GM18507 (cell line): ENCODE measurements at regions not wholly inside any gene's neighbourhood (a gene's known extent, or its start where the extent isn't known, plus 50 kb on each side); places are given as distances from the start of the nearest gene placed in this dataset.
A peak's percentile ranks its signal among the peaks of the same experiment; 100 is the strongest.
"Not testable (repeated sequence)": the region's sequence is repeated elsewhere in the genome, so short reads cannot be mapped to it uniquely, and the experiment has no call there.

Source experiments
- DNase-seq: peaks from one replicate; pipeline ENCODE4 v3.0.0; 2011; ENCODE audit warnings: low read depth; ENCODE audit not compliant: insufficient read length; ENCODE audit errors: extremely low spot score
- FAIRE-seq: peaks from 2 replicates; lab custom pipeline; 2011; peaks lifted over from hg19 to GRCh38; lab: Jason Lieb, UNC

DNA sequence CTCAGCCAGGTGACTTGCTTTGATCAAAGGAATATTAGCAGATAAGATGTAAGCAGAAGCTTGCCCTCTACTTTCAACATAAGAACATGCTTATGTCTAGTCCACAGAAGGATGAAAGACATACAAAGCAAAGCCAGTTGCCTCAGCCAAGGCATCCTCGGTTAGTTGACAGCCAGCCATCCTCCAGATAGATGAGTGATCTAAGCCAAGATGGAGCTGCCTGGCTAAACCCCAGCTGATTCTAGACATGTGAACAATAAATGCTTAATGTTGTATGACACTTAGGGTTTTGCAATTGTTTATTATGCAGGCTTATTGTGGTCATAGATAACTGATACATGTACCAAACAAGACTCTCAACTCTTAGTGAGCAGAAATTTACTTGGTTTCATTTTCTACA is 157.6 kb upstream of the TMTC2 start:
- DNase-seq (no peak), FAIRE-seq (peak; percentile 35)

DNA sequence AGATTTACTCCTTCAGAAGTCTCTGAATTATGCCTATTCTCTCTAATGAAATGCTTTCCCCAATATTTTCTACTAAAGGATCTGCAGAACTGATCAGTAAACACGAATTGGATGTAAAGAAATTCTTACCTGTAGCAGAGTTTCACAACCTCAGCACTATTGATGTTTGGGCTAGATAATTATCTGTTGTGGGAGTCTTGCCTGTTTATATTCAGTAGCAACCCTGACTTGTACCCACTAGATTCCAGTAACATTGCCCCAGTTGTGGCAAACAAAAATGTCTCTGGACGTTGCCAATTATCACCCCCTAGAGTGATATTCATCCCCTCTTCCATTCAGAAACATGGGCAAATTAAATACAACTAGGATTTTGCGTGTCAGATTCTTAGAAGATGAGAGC is 156.8 kb upstream of the TMTC2 start:
- no peak for DNase-seq
- no peak for FAIRE-seq

DNA sequence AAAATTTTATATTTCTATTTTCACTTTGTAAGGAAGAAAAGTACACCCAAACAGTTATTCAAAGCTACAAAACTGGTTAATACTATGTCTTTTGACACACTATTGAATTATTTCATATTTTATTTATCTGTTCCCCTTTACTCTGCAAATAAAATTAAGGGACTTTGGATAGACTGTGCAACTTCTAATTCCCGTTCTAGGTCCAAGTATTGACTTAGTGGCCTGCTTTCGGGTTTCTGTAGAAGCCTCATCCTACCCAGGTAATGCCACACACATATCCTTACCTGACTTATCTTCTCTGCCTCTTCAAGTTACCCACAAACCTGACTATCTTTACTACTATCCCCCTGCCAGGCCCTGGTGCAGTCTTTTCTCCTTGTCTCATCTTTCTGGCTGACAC is 156.3 kb upstream of the TMTC2 start:
- no peak for DNase-seq
- no peak for FAIRE-seq

DNA sequence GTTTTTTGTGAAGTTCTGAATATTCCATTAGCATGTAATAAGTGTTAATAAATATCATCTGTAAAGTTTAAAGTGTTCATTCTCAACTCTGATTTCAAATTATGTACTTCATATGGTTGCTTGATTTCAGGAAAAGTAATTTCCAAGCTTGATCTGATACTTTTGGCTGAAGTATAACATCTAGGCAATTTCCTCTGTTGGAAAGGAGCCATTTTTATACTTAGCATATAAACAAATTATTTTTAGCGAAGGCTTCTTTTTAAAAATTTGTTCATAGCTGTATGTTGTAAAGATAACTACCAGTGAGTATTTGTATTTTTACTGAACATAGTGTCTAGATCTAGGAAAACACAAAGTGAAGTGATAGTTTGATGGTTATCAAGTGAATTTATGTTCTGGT is 153.4 kb upstream of the TMTC2 start:
- DNase-seq, result no peak
- no peak for FAIRE-seq

DNA sequence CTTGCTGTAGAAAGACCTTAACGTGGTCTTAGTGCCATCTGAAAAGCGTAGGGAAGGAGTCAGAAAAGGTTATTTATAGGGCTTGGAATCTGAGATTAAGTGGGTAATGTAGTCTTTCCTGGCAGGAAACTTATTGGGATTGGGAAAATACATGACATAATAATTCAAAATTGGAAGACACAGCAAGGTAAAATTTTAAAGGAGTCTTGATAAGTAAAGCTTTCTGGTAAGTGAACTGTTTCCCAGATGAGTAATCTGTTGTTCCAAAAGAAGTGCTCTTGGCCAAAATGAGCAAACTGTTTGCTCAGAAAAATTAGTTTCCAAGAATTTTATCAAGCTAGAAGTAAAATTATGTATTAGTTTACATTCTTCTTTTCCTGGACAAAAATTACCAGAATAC is 149.3 kb upstream of the TMTC2 start:
- FAIRE-seq (no peak), DNase-seq (no peak)

DNA sequence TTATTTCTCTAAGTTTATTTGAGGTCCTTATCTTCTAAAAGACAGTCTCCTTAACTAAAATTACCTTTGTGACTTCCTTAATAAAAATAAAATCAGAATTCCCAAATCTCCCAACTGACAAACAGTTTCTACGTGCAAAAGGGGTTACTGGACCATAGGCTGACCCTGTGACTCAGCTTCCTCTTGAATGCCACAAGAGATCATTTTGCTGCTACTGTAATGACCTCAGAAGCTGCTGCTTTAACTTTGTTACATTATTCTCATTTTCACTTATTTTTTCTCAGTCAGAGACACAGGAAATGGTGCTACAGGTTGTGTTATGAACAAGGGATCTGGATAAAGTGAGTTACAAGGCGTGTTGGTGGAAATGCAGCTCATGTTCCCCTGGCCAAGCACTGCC is 132.2 kb upstream of the TMTC2 start:
- peak; percentile 31 for FAIRE-seq
- DNase-seq, result no peak

DNA sequence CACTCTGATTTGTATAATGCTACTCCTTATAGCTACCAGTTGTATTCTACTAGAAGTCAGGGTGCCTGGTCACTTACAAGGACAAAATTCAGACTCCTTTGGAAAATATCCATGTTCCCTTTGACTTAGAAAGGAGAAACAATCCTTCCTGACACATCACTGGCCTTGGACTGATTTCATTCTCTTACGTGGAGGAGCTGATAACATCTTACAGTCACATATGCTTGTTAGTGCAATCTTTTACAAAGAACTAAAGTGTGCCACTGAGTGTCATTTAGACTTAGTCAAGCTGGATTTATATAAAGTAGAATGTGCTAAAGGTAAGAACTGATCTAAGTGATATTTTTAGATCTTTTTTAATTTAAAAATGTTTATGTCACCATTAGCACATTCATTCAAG is 131.0 kb upstream of the TMTC2 start:
- no peak for DNase-seq

DNA sequence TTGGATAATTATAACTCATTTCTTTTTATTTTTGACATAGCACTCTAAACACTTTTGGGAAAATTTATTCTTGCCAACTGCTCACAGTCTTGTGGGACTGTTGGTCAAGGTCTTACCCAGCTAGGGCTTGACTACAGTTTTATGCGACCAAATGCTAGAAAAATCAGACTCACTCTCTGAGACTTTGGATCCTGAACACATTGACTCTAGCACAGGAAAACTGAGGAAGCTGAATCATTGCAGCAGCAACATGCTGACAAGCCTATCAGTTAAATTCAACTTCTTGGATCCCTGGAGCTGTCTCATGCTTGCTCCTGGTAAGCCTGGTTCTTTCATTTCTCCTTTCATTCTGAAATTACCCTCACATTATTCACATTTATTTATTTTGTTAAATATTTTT is 120.7 kb upstream of the TMTC2 start:
- FAIRE-seq (no peak), DNase-seq (no peak)

More for the DNA sequence above, 131.0 kb upstream of the TMTC2 start:
- FAIRE-seq, result no peak

DNA sequence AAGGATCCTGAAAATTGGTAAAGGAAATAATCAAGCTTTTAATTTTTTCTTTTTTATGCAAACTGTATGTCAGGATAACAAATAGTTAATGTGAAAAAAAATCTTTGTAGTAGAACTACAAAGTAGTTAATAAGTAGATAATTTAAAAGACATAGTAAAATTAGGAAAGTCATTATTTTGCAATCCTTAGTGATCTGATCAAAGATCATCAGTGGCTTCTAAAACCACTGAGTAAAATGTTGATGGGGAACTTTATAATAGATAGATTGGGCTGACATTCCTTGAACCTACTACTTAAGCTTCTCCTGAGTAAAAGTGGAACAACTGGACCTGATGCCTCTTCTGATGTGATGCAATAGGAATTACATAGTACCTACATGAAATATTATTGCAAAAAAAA is 119.0 kb upstream of the TMTC2 start:
- FAIRE-seq, result no peak
- DNase-seq, result no peak

DNA sequence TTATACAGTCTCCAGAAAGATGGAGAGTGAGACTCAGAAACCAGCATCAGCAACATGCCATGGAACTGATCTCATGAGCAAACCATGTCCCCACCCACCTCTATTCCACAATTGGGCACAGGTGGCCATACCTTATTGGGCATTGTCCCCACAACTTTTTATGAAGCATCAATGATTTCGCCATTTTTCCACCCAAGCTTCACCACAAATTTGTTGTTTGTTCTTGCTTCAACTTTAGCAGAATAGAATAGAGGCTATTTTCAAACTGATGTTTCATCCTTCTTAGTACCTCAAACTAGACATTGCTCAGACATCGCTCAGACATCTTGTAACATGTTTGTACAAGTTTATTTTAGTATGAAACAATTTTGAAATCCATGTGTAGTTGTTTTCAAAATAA is 112.5 kb upstream of the TMTC2 start:
- FAIRE-seq (no peak), DNase-seq (no peak)

DNA sequence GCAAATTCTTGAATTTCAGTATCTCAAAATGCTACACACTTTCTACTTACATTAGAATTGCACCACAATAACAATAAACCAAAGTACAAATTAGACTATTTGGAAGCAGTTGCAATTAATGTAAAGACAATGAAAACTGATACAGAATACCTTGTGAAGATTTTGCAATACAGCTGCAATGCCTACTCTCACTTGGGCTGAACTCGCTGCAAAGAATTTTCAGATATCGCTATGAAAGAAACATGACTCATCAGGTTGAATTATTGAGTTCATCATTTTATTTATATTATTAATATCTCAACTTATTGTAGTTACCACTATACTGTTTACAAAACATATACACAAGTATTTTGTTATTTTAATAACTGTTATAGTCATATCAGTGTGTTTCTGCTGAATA is 108.0 kb upstream of the TMTC2 start:
- DNase-seq, result no peak
- no peak for FAIRE-seq

DNA sequence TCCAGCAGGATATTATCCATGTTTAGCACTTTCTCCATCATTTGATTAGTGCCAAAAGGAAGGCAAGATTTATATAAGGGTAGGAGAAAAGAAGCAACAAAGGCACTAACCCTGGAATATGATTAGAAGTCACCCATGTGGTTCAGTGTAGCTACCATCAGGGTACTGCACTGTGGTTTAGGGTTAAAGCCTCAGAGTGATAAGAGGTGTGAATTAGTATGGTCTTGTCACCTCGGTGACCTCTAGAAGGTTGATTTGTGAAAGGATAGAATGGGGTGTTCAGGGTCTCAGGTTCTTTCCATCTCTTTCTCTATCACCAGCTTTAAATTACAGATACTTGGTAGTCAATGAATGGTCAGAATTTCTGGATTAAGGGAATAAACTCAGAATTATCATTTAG is 103.0 kb upstream of the TMTC2 start:
- FAIRE-seq, result no peak
- DNase-seq, result no peak

DNA sequence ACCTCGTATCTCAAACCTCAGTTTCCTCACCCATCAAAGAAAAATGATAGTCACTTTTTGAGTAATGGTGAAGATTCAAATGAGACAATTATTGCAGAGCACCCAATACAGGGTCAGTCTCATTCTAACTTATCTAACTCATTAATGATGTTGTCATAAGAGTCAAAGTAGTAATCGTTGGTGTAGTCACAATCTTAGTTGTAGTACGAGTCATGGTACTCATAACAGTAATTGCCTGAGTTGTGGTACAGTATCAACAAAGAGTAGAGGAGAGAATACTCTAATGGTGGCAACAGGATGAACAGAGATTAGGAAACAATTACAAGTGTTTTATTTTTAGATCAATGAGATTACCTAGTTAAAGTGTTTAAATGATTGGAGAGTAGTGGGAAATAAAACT is 93.6 kb upstream of the TMTC2 start:
- DNase-seq, result no peak
- peak; percentile 60 for FAIRE-seq

DNA sequence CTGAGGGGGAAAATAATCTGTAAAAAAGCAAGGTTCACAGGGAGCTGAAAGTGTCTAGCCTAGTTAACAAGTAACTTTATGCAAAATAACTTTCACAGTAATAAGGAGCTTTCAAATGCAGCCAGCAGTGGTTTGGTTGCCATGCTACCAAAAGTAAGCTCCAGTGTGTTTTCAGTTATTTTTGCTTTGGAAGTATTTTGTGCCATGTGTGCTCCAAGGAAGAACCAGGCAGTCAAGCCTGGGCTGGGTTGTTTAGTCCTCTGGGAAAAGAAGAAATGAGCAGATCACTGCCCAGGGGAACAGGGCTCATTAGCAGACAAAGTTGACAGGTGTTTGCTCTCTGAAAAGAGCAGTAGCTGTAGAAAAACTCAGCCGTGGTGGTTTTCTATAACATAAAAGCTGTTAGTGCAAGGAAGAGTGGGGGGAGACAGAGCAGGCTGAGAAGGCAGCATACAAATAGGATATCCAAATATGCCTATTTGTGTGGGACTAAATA is 92.8 kb upstream of the TMTC2 start:
- DNase-seq, result peak; percentile 22
- peak; percentile 93 for FAIRE-seq

DNA sequence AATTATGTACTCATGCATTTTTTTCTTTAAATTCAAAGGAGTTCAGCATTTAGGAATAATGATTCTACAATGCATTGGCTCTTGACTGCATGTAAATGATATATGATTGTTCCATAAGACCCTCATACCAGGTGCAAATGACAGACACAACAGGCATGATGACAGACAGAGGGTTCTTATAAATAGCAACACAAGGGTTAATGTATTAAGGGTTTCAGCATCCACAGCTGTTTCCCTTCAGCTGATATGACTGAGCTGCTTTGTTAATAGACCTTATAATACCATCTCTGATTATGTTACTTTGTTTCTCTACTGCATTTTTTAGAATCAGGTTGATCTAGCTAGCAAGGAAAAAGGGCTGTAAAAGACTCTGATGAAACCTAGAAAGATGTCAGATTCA is 90.8 kb upstream of the TMTC2 start:
- FAIRE-seq, result no peak

DNA sequence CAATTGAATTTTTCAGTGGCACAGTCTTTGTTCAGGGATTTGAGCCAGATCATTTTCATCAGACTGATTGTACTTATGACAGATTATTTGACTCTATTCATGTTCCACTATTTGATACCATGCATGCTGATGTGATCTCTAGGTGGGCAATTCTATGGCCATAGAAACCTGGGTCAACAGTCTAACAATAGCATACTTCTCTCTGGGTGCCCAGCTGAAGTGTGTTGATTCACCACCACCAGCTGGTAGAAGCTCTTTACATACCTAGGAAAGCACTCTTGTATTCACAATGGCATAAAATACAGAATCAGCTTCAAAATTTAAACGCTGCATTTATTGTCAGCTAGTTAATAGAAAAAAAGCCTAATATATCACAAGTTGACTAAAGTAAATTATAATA is 90.2 kb upstream of the TMTC2 start:
- no peak for DNase-seq
- FAIRE-seq, result no peak

More for the DNA sequence above, 90.8 kb upstream of the TMTC2 start:
- no peak for DNase-seq

DNA sequence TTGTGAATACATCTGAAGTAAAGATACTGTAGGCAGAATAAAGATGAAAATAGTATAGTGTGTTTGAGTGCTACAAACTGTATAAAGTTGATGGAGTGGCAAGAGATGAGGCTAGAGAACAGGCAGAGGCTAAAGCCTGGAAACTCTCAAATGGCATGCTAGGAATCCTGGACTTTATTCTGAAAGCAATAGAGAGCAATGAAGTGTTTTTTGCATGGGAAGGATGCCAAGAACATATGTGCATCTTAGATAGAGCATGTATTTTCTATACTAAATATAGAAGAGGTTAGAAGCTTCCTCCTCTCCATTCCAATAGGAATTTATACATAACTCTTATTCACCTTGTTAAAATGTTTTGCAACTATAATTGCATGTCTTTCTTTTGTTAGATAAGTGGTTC is 86.3 kb upstream of the TMTC2 start:
- no peak for DNase-seq
- FAIRE-seq, result no peak

DNA sequence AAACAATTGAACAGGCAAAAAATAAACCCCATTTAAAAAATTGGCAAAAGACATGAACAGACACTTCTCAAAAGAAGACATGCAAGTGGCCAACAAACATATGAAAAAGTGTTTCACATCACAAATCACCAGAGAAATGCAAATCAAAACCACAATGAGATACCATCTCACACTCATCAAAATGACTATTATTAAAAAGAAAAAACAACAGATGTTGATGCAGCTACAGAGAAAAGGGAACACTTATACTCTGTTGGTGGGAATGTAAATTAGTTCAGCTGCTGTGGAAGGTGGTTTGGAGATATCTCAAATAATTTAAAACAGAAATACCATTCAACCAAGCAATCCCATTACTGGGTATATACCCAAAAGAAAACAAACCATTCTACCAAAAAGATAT is 83.1 kb upstream of the TMTC2 start:
- FAIRE-seq, result peak; percentile 77
- DNase-seq, result not testable (repeated sequence)

DNA sequence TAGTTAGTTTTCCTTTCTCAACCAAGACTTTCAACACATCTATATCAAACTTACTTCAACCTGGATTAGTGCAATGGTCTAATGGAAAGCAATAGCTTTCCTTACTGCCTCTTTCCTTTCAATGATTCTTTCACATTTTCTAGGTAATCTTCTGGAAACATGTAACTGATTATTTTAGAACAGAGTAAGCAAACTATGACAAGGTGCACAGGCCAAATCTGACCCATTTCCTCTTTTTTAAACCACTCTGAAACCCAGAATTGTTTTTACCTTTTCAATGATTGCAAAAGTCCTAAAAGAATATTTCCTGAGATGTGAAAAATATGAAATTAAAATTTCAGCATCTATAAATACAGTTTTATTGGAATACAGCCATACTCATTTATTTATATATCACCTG is 81.6 kb upstream of the TMTC2 start:
- no peak for DNase-seq
- peak; percentile 59 for FAIRE-seq

DNA sequence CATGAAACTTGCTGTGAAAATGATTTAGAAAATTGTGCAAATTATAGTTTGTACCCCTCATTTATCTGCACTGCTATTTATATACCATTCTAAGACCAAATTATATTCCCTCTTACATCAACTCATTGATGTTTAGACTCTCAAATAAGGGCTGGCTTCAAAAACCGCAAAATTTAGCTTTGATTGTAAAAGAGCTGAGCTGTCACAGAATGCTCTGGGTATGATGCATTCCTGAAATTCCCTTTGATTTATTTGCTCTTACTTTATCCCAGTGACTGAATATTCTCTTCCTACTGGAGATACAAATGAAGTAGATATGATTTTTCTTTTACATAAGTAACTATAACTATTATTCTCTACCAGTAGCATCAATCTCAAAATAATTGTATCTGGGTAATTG is 78.0 kb upstream of the TMTC2 start:
- DNase-seq (no peak), FAIRE-seq (no peak)

DNA sequence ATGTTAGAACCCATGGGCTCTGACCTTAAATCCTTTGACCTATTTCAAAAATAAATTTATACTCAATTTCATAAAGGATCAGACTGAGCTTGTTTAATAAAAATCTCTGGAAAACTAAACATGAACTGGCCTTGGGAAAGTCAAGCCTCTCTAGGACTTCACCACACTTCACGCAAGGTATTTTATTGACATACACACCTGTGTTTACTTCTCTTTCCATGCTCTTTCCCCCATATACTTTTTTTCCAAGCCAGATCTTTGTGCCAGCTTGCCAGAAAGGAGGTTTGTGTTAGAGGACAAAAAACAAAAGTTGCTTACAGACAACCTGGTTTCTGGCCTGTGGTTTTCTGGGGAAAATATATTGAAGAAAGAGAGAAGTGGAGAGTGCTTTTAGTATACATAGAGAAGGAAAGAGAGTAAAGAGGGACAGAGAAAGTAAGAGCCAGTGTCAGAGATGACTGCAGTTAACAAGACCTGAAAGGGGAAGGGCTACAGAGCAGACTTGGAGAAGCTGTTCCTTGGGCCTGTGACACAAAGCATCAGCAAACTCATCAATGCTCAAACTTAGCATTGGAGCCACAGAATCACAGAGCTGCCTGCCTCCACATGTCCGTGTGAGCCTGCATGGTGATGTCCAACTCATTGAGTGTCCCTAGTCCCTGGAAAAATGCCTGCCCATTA is 77.3 kb upstream of the TMTC2 start:
- FAIRE-seq, result no peak

DNA sequence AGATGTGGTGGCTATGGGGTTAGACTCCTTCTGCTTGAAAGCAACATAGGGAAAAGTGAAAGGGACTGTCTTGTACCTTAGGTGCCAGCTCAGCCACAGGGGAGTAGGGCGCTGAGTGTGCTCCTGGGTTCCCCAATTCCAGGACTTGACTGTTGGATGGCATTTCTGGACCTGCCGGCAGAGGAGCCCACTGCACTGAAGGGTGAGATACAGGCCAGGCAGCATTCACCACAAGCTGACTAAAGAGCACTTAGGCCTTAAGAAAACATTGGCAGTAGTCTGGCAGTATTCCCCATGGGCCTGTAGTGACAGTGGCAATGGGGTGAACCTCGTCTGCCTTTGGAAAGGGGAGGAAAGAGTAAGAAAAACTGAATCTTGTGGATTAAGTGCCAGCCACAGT is 67.1 kb upstream of the TMTC2 start:
- DNase-seq, result no peak
- FAIRE-seq, result no peak

More for the DNA sequence above, 77.3 kb upstream of the TMTC2 start:
- no peak for DNase-seq
